Adrenal gland (tissue), 9 donors: ENCODE measurements at regions not wholly inside any gene's neighbourhood (a gene's known extent, or its start where the extent isn't known, plus 50 kb on each side); places are given as distances from the start of the nearest gene placed in this dataset.

ENCODE experiments used
- DNase-seq, 7 donors: peaks; one replicate each; pipeline ENCODE4 v3.0.0-alpha.2; 2019 to 2020
- H3K27ac ChIP-seq, 5 donors: fragments of 200-600 bp; sonication (generic) in 4 of 5; 1 replicate in 3 of 5; 2 replicates in 2 of 5; pipeline versions ENCODE4 v1.5.1 to v1.8.0; 2016 to 2020; ENCODE audit warnings: mild to moderate bottlenecking in 1 of 5
- H3K27me3 ChIP-seq: fragments of 200-600 bp; 2 replicates; pipeline ENCODE4 v1.8.0; 2021
- H3K36me3 ChIP-seq, 2 donors: fragments of 200-600 bp; replicated peaks in 1 of 2; 1 replicate in 1 of 2; 2 replicates in 1 of 2; pipeline versions ENCODE4 v1.5.1 to v1.8.0; 2018 to 2022
- H3K4me1 ChIP-seq, 2 donors: fragments of 200-600 bp; replicated peaks in 1 of 2; 1 replicate in 1 of 2; 2 replicates in 1 of 2; pipeline versions ENCODE4 v1.5.1 to v1.8.0; 2018 to 2021
- H3K4me3 ChIP-seq, 4 donors: fragments of 200-600 bp; sonication (generic) in 3 of 4; one replicate each; pipeline ENCODE4 v1.5.1; 2016 to 2018
- H3K9me3 ChIP-seq, 3 donors: fragments of 200-600 bp; sonication (generic) in 1 of 3; replicated peaks in 1 of 3; 1 replicate in 2 of 3; 2 replicates in 1 of 3; pipeline versions ENCODE4 v1.5.1 to v1.8.0; 2016 to 2021
- POLR2A ChIP-seq, 2 donors: fragments of 450-650 bp; IDR thresholded peaks; one replicate each; pipeline ENCODE4 v1.6.1; 2017; ENCODE audit warnings: antibody characterized with exemption in 2 of 2, mild to moderate bottlenecking in 2 of 2, moderate library complexity in 1 of 2
- WGBS, 4 donors: extraction: QIAGEN DNeasy Blood & Tissue Kit in 2 of 4; methylation state at CpG; one replicate each; pipeline versions ENCODE4 v1.1.5 to v1.1.7; 2013 to 2017; 5-methylcytosine and 5-hydroxymethylcytosine counted together
- intact Hi-C, 2 donors: fragments of 100-400 bp; cut with DNase I; formaldehyde crosslinking; loops; one replicate each; pipeline versions ENCODE4 v1.14.1 to v1.15.0; 2022 to 2023
- TF ChIP-seq, protein P1 (sequence below), 6 experiments: fragments of 450-650 bp in 4 of 6; fragments of 200-600 bp in 2 of 6; sonication (generic) in 1 of 6; IDR thresholded peaks; 1 replicate in 5 of 6; 2 replicates in 1 of 6; pipeline versions ENCODE4 v1.5.1 to v1.8.0; 2016 to 2021; ENCODE audit warnings: antibody characterized with exemption in 6 of 6, mild to moderate bottlenecking in 2 of 6, moderate library complexity in 1 of 6
- donor health status: healthy with polysubstance abuse.
- donor health status: Bipolar disorder and iron deficiency.
- donor health status: DM: yes; HTN: yes; CAD: no.
- donor health status: DM: no; HTN: no; CAD: no.
- donor health status: DM: no; HTN: no; CAD: no.

DNA sequence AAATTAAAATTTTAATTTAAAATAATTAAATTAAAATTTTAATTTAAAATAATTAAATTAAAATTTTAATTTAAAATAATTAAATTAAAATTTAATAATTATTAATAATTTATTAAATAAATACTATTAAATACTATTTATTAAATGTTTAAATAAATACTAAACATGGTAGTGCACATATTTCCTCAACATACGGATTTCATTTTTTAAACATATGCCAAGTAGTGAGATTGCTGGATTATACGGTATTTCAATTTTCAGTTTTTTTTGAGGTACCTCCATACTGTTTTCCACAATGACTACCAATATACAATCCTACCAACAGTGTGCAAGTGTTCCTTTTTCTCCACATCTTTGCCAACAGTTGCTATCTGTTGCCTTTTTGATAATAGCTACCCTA is 852.9 kb upstream of the CDH8 start:
- WGBS, 4 donors, result 88 to 98% (median 91%) methylated on average over 2 of the region's 2 CpGs
- H3K4me3 ChIP-seq, result no peak overlapping the region
- TF ChIP-seq, protein P1, sequence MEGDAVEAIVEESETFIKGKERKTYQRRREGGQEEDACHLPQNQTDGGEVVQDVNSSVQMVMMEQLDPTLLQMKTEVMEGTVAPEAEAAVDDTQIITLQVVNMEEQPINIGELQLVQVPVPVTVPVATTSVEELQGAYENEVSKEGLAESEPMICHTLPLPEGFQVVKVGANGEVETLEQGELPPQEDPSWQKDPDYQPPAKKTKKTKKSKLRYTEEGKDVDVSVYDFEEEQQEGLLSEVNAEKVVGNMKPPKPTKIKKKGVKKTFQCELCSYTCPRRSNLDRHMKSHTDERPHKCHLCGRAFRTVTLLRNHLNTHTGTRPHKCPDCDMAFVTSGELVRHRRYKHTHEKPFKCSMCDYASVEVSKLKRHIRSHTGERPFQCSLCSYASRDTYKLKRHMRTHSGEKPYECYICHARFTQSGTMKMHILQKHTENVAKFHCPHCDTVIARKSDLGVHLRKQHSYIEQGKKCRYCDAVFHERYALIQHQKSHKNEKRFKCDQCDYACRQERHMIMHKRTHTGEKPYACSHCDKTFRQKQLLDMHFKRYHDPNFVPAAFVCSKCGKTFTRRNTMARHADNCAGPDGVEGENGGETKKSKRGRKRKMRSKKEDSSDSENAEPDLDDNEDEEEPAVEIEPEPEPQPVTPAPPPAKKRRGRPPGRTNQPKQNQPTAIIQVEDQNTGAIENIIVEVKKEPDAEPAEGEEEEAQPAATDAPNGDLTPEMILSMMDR (IDR thresholded peaks at IDR 0.05), result no peak
- no peak for TF ChIP-seq POLR2A (IDR thresholded peaks at IDR 0.05)
- H3K9me3 ChIP-seq, result no peaks in the 10 kb centered on the region
- H3K27me3 ChIP-seq, result no peaks in the 10 kb centered on the region
- no peaks in the 10 kb centered on the region for H3K4me1 ChIP-seq
- no peaks in the 10 kb centered on the region for H3K36me3 ChIP-seq
- H3K27ac ChIP-seq, result no peak overlapping the region
- intact Hi-C loops, result no loop called here
- no peak for DNase-seq

- H3K4me1 ChIP-seq, result no peaks in the 10 kb centered on the region
- no peak for DNase-seq
- TF ChIP-seq POLR2A (IDR thresholded peaks at IDR 0.05), result no peak
- H3K4me3 ChIP-seq, result no peak overlapping the region
- WGBS, 4 donors, result 51 to 75% (median 72%) methylated on average over 5 of the region's 5 CpGs
- no peak overlapping the region for H3K27ac ChIP-seq
- no peaks in the 10 kb centered on the region for H3K9me3 ChIP-seq
- H3K36me3 ChIP-seq, result no peaks in the 10 kb centered on the region
- intact Hi-C loops, result no loop called here
- no peaks in the 10 kb centered on the region for H3K27me3 ChIP-seq
Measured at GRCh38 chr16:62883509-62883908, 847.3 kb upstream of the CDH8 start.

GRCh38 chr16:62882552-62883221 is 846.4 kb upstream of the CDH8 start:
- TF ChIP-seq, protein P1 (IDR thresholded peaks at IDR 0.05), result no peak
- no peak for TF ChIP-seq POLR2A (IDR thresholded peaks at IDR 0.05)
- H3K27ac ChIP-seq, result no peak overlapping the region
- H3K36me3 ChIP-seq, result no peaks in the 10 kb centered on the region
- no peaks in the 10 kb centered on the region for H3K4me1 ChIP-seq
- no peak overlapping the region for H3K4me3 ChIP-seq
- intact Hi-C loops, result no loop called here
- H3K9me3 ChIP-seq, result no peaks in the 10 kb centered on the region
- H3K27me3 ChIP-seq, result no peaks in the 10 kb centered on the region
- DNase-seq, result no peak
- 71 to 77% (median 72%) methylated on average over 5 of the region's 5 CpGs for WGBS, 4 donors

GRCh38 chr16:62876133-62876532 is 839.9 kb upstream of the CDH8 start:
- H3K36me3 ChIP-seq, result no peaks in the 10 kb centered on the region
- H3K4me1 ChIP-seq, result no peaks in the 10 kb centered on the region
- no peak for DNase-seq
- 71 to 81% (median 79%) methylated on average over 1 of the region's 1 CpG for WGBS, 4 donors
- TF ChIP-seq, protein P1 (IDR thresholded peaks at IDR 0.05), result no peak
- TF ChIP-seq POLR2A (IDR thresholded peaks at IDR 0.05), result no peak
- H3K27ac ChIP-seq, result no peak overlapping the region
- intact Hi-C loops, result loop anchor here in 1 of 2 donors (10.0 kb wide), 1 partner anchor 651 kb away; no protein-coding TSS in a partner anchor
- H3K9me3 ChIP-seq, result no peaks in the 10 kb centered on the region
- no peaks in the 10 kb centered on the region for H3K27me3 ChIP-seq
- H3K4me3 ChIP-seq, result no peak overlapping the region

- TF ChIP-seq, protein P1 (IDR thresholded peaks at IDR 0.05), result no peak
- TF ChIP-seq POLR2A (IDR thresholded peaks at IDR 0.05), result no peak
- Histone ChIP-seq H3K27ac (no peak overlapping the region), H3K9me3 (no peaks in the 10 kb centered on the region), H3K4me3 (no peak overlapping the region), H3K4me1 (no peaks in the 10 kb centered on the region), H3K27me3 (no peaks in the 10 kb centered on the region), H3K36me3 (no peaks in the 10 kb centered on the region)
- no peak for DNase-seq
- intact Hi-C loops, result loop anchor here in 1 of 2 donors (10.0 kb wide), 1 partner anchor 648 kb away; no protein-coding TSS in a partner anchor
- WGBS, 4 donors, result 76 to 93% (median 90%) methylated on average over 1 of the region's 1 CpG
Measured at GRCh38 chr16:62872339-62872738, 836.1 kb upstream of the CDH8 start.
